OCI-LY7 (cell line): ENCODE measurements at regions not wholly inside any gene's neighbourhood (a gene's known extent, or its start where the extent isn't known, plus 50 kb on each side); places are given as distances from the start of the nearest gene placed in this dataset.

Source experiments
- CTCF ChIP-seq: fragments of 200-600 bp; sonication (generic); conservative IDR thresholded peaks from 2 replicates; pipeline ENCODE4 v1.5.1; 2014; ENCODE audit warnings: mild to moderate bottlenecking, antibody characterized with exemption, low read length, moderate library complexity, mixed read lengths
- EZH2phosphoT487 ChIP-seq: fragments of 200-600 bp; sonication (generic); IDR thresholded peaks from 2 replicates; pipeline ENCODE4 v1.6.1; 2018; ENCODE audit warnings: low read depth, borderline replicate concordance, mild to moderate bottlenecking, mixed run types, antibody characterized with exemption, low read length, moderate library complexity, mixed read lengths

DNA sequence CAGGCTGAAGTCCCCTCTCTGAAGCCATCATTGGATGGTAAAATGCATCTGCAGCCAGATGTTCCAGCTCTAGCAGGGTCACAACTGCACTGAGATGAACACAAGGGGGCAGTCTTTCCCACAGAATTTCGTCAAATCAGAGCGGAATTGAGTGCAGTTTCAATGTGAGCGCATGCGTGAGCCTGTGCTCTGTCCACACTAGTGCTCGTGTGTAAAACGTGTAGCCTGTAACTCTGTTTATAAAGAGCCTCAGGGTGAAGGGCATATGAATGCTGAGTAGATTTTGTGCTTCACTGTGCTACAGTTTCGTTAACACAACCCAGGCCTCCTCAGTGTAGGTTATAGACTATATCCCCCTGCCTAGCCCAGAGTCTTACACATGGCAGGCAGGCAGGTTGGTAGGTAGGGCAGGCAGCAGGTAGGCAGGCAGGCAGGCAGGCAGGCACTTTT is 92.7 kb upstream of the GOLGA6L4 start:
- peak; percentile 81 for TF ChIP-seq CTCF
- no peak for TF ChIP-seq EZH2phosphoT487
